Adrenal gland (tissue), 9 donors: ENCODE measurements at regions not wholly inside any gene's neighbourhood (a gene's known extent, or its start where the extent isn't known, plus 50 kb on each side); places are given as distances from the start of the nearest gene placed in this dataset.

Experiments used
- DNase-seq, 7 donors: peaks; one replicate each; pipeline ENCODE4 v3.0.0-alpha.2; 2019 to 2020
- H3K27ac ChIP-seq, 5 donors: fragments of 200-600 bp; sonication (generic) in 4 of 5; 1 replicate in 3 of 5; 2 replicates in 2 of 5; pipeline versions ENCODE4 v1.5.1 to v1.8.0; 2016 to 2020; ENCODE audit warnings: mild to moderate bottlenecking in 1 of 5
- H3K27me3 ChIP-seq: fragments of 200-600 bp; 2 replicates; pipeline ENCODE4 v1.8.0; 2021
- H3K36me3 ChIP-seq, 2 donors: fragments of 200-600 bp; replicated peaks in 1 of 2; 1 replicate in 1 of 2; 2 replicates in 1 of 2; pipeline versions ENCODE4 v1.5.1 to v1.8.0; 2018 to 2022
- H3K4me1 ChIP-seq, 2 donors: fragments of 200-600 bp; replicated peaks in 1 of 2; 1 replicate in 1 of 2; 2 replicates in 1 of 2; pipeline versions ENCODE4 v1.5.1 to v1.8.0; 2018 to 2021
- H3K4me3 ChIP-seq, 4 donors: fragments of 200-600 bp; sonication (generic) in 3 of 4; one replicate each; pipeline ENCODE4 v1.5.1; 2016 to 2018
- H3K9me3 ChIP-seq, 3 donors: fragments of 200-600 bp; sonication (generic) in 1 of 3; replicated peaks in 1 of 3; 1 replicate in 2 of 3; 2 replicates in 1 of 3; pipeline versions ENCODE4 v1.5.1 to v1.8.0; 2016 to 2021
- CTCF ChIP-seq, 6 experiments: fragments of 450-650 bp in 4 of 6; fragments of 200-600 bp in 2 of 6; sonication (generic) in 1 of 6; IDR thresholded peaks; 1 replicate in 5 of 6; 2 replicates in 1 of 6; pipeline versions ENCODE4 v1.5.1 to v1.8.0; 2016 to 2021; ENCODE audit warnings: antibody characterized with exemption in 6 of 6, mild to moderate bottlenecking in 2 of 6, moderate library complexity in 1 of 6
- POLR2A ChIP-seq, 2 donors: fragments of 450-650 bp; IDR thresholded peaks; one replicate each; pipeline ENCODE4 v1.6.1; 2017; ENCODE audit warnings: antibody characterized with exemption in 2 of 2, mild to moderate bottlenecking in 2 of 2, moderate library complexity in 1 of 2
- WGBS, 4 donors: extraction: QIAGEN DNeasy Blood & Tissue Kit in 2 of 4; methylation state at CpG; one replicate each; pipeline versions ENCODE4 v1.1.5 to v1.1.7; 2013 to 2017; 5-methylcytosine and 5-hydroxymethylcytosine counted together
- intact Hi-C, 2 donors: fragments of 100-400 bp; cut with DNase I; formaldehyde crosslinking; loops; one replicate each; pipeline versions ENCODE4 v1.14.1 to v1.15.0; 2022 to 2023
- donor health status: healthy with polysubstance abuse.
- donor health status: Bipolar disorder and iron deficiency.
- donor health status: DM: yes; HTN: yes; CAD: no.
- donor health status: DM: no; HTN: no; CAD: no.
- donor health status: DM: no; HTN: no; CAD: no.

GRCh38 chr14:38877744-38878388 is 225.2 kb downstream of the SEC23A start:
- Histone ChIP-seq H3K4me3 (no peak overlapping the region), H3K27ac (no peak overlapping the region), H3K4me1 (peaks cover 6 to 10% of the 10 kb centered on the region in 2 donors), H3K27me3 (no peaks in the 10 kb centered on the region), H3K36me3 (no peaks in the 10 kb centered on the region), H3K9me3 (no peaks in the 10 kb centered on the region)
- TF ChIP-seq CTCF (IDR thresholded peaks at IDR 0.05) (no peak), POLR2A (IDR thresholded peaks at IDR 0.05) (no peak)
- intact Hi-C loops, result no loop called here
- DNase-seq, result no peak
- WGBS, 4 donors, result 60 to 71% (median 69%) methylated on average over 3 of the region's 3 CpGs

- H3K27ac ChIP-seq, result no peak overlapping the region
- DNase-seq, result no peak
- WGBS, 4 donors, result 86 to 95% (median 90%) methylated on average over 2 of the region's 2 CpGs
- H3K27me3 ChIP-seq, result no peaks in the 10 kb centered on the region
- H3K4me1 ChIP-seq, result no peaks in the 10 kb centered on the region
- intact Hi-C loops, result loop anchor here in 1 of 2 donors (5.0 kb wide), 1 partner anchor 138 kb away; no protein-coding TSS in a partner anchor
- H3K4me3 ChIP-seq, result no peak overlapping the region
- H3K36me3 ChIP-seq, result no peaks in the 10 kb centered on the region
- no peak for TF ChIP-seq POLR2A (IDR thresholded peaks at IDR 0.05)
- H3K9me3 ChIP-seq, result no peaks in the 10 kb centered on the region
These were observed 228.3 kb downstream of the SEC23A start for GRCh38 chr14:38874721-38875120.

GRCh38 chr14:38873941-38874612 is 229.0 kb downstream of the SEC23A start:
- Histone ChIP-seq H3K9me3 (no peaks in the 10 kb centered on the region), H3K27ac (no peak overlapping the region), H3K4me1 (no peaks in the 10 kb centered on the region), H3K4me3 (no peak overlapping the region), H3K27me3 (no peaks in the 10 kb centered on the region), H3K36me3 (no peaks in the 10 kb centered on the region)
- TF ChIP-seq POLR2A (IDR thresholded peaks at IDR 0.05) (no peak), CTCF (IDR thresholded peaks at IDR 0.05) (no peak)
- DNase-seq, result no peak
- WGBS, 4 donors, result 47 to 62% (median 53%) methylated on average over 3 of the region's 3 CpGs
- intact Hi-C loops, result loop anchor here in 1 of 2 donors (5.0 kb wide), 1 partner anchor 138 kb away; no protein-coding TSS in a partner anchor

- WGBS, 4 donors, result 61 to 72% (median 65%) methylated on average over 3 of the region's 3 CpGs
- Histone ChIP-seq H3K27ac (no peak overlapping the region), H3K27me3 (no peaks in the 10 kb centered on the region), H3K36me3 (no peaks in the 10 kb centered on the region), H3K4me3 (no peak overlapping the region), H3K4me1 (no peaks in the 10 kb centered on the region), H3K9me3 (no peaks in the 10 kb centered on the region)
- intact Hi-C loops, result loop anchor here in 1 of 2 donors (5.0 kb wide), 1 partner anchor 142 kb away; no protein-coding TSS in a partner anchor
- no peak for TF ChIP-seq CTCF (IDR thresholded peaks at IDR 0.05)
- no peak for TF ChIP-seq POLR2A (IDR thresholded peaks at IDR 0.05)
- DNase-seq, result no peak
These were observed 232.7 kb downstream of the SEC23A start for GRCh38 chr14:38870296-38870836.
